SK-N-MC (cell line): ENCODE measurements at regions not wholly inside any gene's neighbourhood (a gene's known extent, or its start where the extent isn't known, plus 50 kb on each side); places are given as distances from the start of the nearest gene placed in this dataset.

Experiments
- EZH2 ChIP-seq: fragments of 200-600 bp; sonication (generic); IDR thresholded peaks from one replicate; pipeline ENCODE4 v1.6.1; 2017; ENCODE audit warnings: antibody characterized with exemption
- POLR2AphosphoS5 ChIP-seq: IDR thresholded peaks from 2 replicates; pipeline ENCODE4 v1.6.1; 2012; ENCODE audit warnings: mild to moderate bottlenecking, low read depth, low read length, borderline replicate concordance

GRCh38 chr11:97118614-97119200, 728.9 kb downstream of the JRKL start:
- TF ChIP-seq EZH2 (no peak), POLR2AphosphoS5 (no peak)
